GM21390 (cell line): ENCODE measurements at regions not wholly inside any gene's neighbourhood (a gene's known extent, or its start where the extent isn't known, plus 50 kb on each side); places are given as distances from the start of the nearest gene placed in this dataset.
"Not testable (repeated sequence)": the region's sequence is repeated elsewhere in the genome, so short reads cannot be mapped to it uniquely, and the experiment has no call there.

ENCODE experiments used
- ATAC-seq: cut with Tn5 transposase; IDR thresholded peaks from one replicate; pipeline ENCODE4 v1.9.1; 2021; ENCODE audit not compliant: unreplicated experiment

DNA sequence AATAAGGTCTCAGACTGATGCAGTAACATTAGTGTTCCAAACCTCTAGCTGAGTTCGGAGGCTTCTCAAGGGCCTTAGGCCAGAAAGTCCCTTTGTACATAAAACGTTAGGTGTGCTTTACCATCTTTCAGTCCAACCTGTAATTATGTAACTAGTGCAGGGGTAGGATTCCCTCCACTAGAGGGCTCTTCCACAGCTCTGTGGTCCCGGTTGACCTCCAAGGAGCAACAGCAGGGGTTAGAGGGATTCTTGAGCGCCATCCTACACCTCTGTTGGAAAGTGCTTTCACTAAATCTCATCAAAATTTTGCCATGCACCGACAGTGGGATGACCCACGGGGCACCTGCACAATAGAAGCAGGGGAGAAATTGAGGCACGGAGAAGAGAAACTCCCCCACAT lies 155.8 kb upstream of the LRP1B start:
- peak; percentile 63 for ATAC-seq

DNA sequence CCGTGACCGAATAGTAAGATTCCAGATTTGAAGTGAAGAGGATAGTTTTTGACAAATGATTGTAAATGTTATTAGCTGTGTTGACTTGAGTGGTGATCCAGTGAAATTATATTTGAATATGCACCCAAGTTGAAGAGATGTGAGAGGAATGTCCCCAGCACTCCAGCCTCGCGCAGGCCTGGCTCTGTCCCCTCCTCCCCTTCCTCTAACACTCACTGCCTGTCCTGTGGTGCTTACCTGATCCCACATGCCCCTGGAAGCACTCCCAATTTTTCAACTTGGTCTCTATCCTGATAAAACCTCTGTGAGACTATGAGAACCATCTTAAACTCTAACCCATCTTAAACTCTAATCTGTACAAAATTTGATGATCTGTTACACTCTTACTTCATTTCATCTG lies 154.7 kb upstream of the LRP1B start:
- ATAC-seq = no peak

DNA sequence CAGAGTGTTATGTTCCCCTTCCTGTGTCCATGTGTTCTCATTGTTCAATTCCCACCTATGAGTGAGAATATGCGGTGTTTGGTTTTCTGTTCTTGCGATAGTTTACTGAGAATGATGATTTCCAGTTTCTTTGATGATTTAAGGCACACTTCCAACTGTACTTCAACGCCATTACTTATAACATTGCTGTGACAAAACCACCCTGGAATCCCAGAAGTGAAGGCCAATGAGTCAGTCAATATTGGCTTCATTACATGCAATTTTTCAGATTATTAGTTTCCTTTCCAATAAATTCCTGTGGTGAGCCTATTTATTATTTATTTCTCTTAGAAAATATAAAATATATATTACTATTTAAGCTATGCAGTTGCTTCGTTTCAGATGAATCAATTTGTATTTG lies 153.5 kb upstream of the LRP1B start:
- not testable (repeated sequence) for ATAC-seq

DNA sequence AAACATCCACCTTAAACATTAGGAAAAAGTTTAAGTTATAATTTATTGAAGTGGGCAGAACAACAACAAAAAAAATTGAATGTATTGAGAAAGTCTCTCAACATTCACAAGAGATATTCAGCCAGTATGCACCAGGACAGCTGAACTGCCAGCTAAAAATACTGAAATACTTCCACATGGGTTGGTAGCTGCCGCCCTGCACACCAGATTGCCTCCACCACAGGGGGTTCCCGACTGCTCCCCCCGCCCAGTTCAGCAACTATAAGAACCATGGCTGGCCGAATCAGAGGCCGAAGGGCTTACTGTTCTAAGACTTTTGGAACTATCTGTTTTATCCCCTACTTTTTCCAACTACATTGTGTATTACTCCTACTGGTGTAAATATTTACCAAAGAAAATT lies 150.0 kb upstream of the LRP1B start:
- no peak for ATAC-seq

DNA sequence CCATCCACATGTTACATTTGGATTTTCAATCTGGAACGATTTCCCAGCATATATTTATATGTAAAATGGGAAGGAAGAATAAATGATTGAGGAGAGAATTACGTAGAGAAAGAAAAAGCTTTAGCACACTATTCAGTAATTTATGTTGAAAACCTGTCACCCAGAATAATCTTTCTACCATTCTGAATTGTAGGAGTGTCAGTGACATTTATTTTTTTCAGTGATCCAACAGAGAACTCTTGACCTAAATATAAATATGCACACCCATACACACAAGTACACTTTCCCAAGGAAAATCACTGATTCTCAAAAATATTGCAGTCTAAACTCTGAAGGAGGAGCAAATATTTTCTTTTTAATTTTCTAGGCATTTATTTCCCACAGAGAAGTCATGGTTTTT lies 140.2 kb upstream of the LRP1B start:
- no peak for ATAC-seq

DNA sequence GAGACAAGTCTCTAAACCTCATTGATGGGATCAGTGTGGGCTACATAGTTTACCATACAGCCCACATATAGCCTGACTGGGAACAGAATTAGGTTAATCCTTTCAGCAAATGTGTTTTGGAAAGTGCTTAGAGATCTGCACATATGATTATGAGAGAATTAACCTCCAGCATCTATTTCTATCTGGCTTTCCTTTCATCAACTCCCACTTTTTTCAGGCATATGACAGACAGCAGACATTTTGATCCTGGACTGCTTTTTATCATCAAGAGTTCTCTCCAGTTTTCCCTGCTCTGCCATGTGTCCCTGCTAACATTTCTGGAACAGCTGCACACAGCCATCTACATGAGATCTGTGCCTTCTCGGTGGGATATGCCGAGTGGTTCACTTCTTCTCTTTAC lies 139.5 kb upstream of the LRP1B start:
- ATAC-seq = no peak

DNA sequence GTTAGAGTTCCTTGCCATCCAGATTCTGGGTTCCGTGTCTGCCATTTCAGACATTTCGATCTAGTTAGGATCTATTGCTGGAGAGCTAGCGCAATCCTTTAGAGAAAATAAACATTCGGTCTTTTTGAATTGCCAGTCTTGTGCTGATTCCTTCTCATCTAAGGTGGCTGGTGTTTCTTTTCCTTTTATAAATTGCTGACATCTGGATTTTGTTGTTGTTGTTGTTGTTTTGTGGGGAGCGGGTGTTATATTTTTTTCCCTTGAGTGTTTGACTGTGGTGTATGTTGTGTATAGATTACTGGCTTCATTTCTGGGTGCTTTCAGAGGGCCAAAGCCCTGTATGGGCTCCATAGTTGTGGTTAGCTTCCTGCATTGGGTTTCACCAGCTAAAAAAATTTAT lies 128.5 kb upstream of the LRP1B start:
- ATAC-seq = no peak

DNA sequence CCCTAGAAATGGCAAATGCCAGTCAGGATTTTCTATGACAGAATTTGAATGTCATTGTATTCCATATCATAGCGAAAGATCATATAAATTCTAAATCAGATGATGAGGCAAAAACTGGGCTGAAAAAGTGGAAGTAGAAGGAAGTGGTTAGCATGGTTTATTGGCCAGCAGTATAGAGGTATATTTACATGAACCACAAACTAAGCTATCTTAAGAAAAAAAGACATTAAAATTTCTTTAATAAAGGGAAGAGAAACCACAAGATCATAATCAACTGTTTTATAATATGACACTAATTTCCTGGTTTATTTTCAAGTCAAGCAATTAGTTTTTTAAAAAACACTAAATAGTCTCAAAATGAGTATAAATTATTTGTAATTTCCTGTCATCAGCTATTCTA lies 123.2 kb upstream of the LRP1B start:
- no peak for ATAC-seq

DNA sequence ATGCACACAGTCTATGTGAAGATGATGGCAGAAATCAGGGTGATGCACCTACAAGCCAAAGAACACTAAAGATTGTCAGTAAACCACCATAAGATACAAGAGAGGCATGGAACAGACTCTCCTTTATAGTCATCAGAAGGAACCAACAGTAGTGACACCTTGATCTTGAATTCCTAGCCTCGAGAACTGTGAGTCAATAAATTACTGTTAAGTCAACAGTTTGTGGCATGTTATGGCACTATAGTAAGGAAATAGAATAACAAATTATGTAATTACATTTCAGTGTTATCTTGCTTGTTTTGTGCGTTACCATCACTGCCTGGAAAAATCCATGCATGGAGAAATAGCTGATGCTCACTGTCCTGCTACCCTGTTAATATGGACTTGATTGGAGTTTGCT lies 110.2 kb upstream of the LRP1B start:
- ATAC-seq = no peak

DNA sequence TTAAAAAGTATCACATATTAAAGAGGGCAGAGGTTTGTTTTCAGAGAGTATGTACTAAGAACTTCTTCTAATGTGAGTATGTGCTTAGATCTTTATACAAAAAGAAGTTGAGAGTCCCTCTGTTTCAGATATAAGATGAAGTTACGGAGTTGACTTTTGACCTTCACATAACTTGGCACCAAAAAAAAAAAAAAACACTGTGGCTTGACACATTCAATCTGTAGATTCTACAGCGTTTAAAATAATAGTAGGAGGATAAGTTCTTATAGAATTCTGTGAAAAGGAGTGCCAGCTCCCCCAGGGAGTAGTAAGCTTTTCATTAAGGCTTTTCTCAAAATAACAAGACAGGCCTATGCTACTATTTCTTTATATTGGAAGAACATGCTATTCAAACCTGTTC lies 105.4 kb upstream of the LRP1B start:
- no peak for ATAC-seq

DNA sequence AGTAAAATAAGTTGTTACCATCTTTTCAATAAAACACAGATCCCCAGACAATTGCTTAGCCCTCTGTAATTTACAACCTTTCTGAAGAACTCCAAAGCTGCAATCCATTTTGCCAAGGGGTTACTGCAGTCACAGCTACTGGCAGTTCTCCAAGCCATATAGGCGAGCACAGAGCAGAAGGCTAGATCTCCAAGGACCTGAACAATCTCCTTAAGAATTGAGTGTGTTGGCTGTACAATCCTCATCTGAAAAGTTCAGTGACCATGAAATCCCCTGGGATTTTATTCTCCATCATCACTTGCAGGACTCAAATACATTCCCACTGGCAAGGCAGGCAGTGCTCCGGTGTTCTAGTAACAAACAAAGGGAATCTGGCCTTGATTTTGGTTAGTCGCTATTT lies 103.9 kb upstream of the LRP1B start:
- ATAC-seq = no peak

DNA sequence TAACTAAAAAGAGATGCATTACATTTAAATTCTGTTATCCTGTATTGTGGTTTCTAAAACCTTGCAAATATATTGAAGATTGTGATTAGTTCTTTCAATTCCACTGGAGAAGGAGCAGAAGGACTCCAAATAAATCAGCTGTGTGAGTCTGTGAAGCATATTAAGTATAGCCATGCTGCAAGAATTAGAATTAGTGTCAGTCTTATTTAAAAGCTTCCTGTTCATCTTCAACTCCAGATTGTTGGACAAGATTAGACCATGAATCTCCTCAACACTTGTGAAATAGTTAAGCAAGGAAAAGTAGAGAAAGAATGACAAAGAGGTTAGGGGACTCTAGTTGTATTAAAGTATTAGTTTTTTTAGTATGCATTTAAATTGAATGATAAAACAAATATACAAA lies 92.5 kb upstream of the LRP1B start:
- no peak for ATAC-seq

DNA sequence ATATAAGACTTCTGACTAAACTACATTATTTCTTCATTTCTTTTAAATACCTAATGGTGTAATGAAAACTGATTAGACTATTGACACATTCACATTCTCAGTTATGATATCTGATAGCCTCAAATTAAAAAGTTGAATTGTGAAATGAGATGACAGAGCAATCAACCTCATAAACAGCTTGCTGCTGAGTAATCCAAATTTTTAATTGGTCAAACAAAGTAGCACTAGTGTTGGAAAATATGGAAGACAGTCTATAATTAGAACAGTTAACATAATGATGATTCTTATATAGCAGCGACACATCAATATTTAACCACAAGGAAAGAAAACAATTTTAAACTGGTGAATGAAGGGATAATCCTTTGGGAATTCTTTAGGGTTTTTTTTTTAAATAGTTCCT lies 91.9 kb upstream of the LRP1B start:
- ATAC-seq = no peak

DNA sequence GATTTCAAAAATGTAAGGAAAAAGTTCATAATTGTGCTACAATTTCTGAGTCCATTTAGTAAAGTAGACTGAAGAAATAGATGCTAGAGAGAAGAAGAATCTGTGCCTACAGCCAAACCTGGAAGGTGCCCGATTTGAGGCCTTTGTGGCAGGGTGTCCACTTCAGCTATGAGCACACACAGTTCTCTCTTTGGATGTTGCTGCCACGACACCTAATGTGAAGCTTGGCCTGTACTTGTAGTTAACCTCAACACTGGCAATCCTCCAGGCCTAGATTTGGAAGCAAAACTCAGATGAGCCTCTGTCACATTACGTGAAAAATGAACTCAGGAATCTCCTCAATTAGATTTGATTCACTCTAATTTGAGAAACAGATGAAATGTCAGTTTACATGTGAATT lies 90.1 kb upstream of the LRP1B start:
- ATAC-seq = no peak

DNA sequence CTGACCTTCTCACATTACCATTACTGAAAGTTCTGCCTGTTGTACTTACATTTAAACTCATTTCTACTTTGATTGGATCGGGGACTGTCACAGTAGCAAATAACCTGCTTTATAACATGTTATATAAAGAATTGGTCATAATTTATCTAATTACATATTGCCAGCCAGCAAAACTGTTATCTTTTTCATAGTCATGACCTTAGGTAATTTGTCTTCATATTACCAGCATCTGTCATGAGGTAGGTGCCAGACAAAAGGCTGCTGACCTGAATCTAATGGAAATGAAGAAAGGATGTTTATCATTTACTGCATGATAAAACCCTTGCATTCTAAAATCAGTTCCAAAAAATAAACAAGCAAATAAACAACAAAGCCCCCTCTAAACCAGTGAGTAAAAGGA lies 89.4 kb upstream of the LRP1B start:
- no peak for ATAC-seq

DNA sequence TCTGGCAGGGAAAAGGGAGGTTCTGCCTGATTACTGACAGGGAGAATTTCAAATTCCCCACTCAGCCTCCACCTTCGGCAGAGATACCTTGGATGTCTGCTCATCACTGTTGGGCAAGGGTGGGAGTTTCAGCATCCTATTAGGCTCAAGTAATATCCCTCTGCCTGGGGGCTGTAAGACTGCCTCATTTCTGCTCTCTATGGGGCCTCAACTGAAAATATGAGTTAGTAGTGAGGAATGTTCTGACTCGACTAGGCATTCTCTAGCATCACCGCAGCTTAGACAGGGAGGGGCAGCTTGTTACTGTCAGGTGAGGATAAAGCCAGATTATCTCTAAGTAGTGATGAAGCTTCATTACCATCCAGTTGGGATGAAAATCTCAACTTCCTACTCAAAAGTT lies 87.7 kb upstream of the LRP1B start:
- ATAC-seq = no peak

DNA sequence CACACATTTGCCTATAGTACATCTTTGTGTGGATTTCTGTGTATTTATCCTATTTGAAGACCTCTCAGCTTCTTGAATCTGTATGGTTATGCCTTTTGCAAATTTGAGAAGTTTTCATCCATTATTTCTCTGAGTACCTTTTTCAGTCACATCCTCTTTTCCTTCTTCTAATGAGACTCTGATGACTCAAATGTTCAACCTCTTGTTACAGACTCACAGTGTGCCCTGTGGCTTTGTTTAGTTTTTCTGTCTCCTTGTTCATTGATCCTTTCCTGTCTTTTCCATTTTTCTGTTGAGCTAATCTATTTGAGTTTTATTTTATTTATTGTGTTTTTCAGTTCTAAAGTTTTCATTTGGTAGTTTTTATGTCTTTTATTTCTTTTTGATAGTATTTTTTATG lies 87.0 kb upstream of the LRP1B start:
- ATAC-seq = no peak

DNA sequence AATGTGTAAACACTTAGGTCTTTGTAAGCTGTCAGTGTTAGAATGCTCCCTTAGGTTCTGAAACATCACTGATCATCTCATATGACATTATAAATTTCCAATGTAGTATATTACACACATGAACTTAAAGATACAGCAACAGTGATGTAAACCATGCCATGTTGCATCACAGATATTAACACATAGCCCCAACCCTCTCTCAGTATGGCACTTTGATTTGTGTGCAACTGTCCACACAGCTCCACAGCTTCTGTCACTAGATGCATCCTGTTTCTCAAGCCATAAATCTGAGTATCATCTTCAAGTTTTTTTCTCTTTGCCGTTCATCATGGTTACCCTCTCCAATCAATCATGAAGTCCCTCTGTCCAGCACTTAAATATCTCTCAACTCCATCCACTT lies 69.2 kb upstream of the LRP1B start:
- ATAC-seq = no peak

DNA sequence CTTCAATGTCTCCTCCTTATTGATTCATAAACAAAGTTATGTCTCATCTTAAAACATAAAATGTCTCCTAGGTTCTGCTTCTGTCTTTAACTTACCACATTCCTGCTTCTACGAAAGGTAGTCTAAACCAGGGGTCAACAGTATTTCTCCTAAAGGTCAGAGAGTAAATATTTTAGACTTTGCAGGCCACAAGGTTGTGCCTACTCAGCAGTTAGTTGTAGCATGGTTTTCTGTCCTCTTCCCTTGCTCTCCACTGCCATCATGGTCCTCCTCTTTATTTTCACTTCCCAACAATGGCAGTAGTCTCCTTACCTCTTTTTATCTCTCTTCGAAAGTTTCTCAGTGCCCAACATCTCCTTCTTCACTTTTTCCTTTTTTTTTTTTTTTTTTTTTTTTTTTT lies 68.3 kb upstream of the LRP1B start:
- no peak for ATAC-seq

DNA sequence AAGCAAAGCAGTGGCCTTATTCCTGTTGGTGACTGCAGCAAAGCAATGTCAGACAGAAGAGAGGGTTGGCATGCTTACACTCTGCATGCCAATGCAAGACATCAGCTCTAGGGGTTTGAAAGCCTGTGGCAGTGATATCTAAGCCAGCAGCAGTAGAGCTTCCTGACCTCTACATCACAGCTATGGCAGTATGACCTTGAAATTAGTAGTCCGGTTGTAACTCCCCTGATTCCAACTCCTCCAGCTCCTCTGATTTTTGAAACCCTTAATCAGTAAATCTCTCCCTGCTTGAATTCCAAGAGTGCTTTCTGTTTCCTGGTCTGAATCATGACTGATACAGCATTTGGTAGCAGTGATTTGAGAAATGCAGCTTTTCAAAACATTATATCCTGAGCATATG lies 60.0 kb upstream of the LRP1B start:
- no peak for ATAC-seq

DNA sequence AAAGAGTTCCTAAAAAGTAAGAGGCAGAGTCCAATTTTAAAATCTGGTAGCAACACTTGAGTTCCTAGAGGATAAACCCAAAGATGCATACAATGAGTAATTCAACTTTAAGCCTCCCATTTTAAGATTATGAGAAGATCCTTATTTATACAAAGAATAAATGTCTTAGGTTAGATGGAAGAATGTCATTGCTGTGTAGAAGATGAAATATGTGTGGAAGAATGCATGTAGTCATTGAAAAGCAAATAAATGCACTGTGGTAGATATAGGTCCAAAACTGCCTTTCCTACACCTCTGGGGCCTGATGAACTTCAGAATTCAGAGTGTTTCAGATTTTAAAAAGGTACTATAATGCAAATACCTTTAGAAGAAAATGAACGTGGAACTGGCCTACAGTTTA lies 58.7 kb upstream of the LRP1B start:
- ATAC-seq = no peak

DNA sequence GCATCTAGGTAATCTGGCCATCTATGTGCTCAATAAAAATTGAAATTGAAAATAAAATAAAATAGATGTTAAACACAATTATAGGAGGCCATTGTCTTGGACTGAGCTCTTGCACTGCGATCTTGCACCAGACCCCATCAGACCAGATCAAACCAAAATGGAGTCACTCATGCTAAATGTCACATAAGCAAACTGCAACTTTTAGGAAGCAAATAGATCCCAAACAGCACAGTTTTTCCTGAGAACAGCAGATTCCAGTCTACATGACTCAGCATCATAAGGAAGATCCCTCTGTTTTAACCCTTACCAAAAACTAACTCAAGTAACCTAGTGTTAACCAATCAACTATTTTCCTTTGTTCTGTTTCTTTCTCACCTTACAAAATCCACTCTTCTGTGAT lies 57.7 kb upstream of the LRP1B start:
- ATAC-seq = no peak

DNA sequence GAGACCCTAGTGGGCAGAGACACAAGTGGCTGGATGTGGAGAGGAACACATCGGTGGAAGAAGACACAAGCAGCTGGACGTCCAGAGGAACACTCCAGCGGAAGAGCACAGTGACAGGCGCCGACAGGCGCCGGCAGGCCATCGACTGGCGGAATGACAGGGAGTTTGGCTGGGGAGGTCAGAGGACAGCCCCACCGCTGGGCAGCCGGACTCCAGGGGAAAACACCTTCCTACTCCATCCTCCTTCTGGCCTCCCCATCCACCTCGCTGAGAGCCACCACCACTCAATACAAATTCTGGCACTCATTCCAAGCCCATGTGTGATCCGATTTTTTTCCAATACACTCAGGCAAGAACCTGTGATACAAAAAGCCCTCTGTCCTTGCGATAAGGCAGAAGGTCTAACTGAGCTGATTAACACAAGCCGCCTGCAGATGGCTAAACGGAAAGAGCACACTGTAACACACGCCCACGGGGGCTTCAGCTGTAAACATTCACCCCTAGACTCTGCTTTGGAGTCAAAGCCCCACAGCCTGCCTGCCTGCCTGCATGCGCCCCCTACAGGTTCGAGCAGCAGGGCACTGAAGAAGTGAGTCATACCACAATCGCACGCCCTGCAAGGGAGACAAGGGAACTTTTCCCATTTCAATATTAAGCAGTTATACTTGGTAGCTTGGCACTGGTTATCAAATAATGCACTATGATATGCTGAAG lies 50.2 kb upstream of the LRP1B start:
- ATAC-seq = no peak
